KMS-11 (cell line): ENCODE measurements at regions not wholly inside any gene's neighbourhood (a gene's known extent, or its start where the extent isn't known, plus 50 kb on each side); places are given as distances from the start of the nearest gene placed in this dataset.

Experiments
- H2AFZ ChIP-seq: fragments of 200-600 bp; sonication (generic); 2 replicates; pipeline ENCODE4 v1.6.1; 2016; ENCODE audit warnings: antibody characterized with exemption, mixed run types, low read depth
- H3K27ac ChIP-seq: fragments of 200-600 bp; sonication (generic); 2 replicates; pipeline ENCODE4 v1.6.1; 2016; ENCODE audit warnings: mild to moderate bottlenecking, mixed run types
- H3K27me3 ChIP-seq: fragments of 200-600 bp; sonication (generic); 2 replicates; pipeline ENCODE4 v1.6.1; 2017; ENCODE audit warnings: mild to moderate bottlenecking, low read depth, mixed run types, moderate library complexity; ENCODE audit not compliant: insufficient read depth
- H3K36me3 ChIP-seq: fragments of 200-600 bp; sonication (generic); 2 replicates; pipeline ENCODE4 v1.6.1; 2017; ENCODE audit warnings: mild to moderate bottlenecking, mixed run types; ENCODE audit not compliant: insufficient read depth
- H3K4me1 ChIP-seq: fragments of 200-600 bp; sonication (generic); 2 replicates; pipeline ENCODE4 v1.6.1; 2016; ENCODE audit warnings: mild to moderate bottlenecking, low read depth, mixed run types; ENCODE audit not compliant: poor library complexity, severe bottlenecking
- H3K4me2 ChIP-seq: fragments of 200-600 bp; sonication (generic); 2 replicates; pipeline ENCODE4 v1.7.0; 2016; ENCODE audit warnings: mild to moderate bottlenecking, mixed run types
- H3K4me3 ChIP-seq: fragments of 200-600 bp; sonication (generic); IDR thresholded peaks from 2 replicates; pipeline ENCODE4 v1.6.1; 2017; ENCODE audit warnings: low read depth, low read length, mixed read lengths; ENCODE audit not compliant: insufficient read depth
- H3K79me2 ChIP-seq: fragments of 200-600 bp; sonication (generic); 2 replicates; pipeline ENCODE4 v1.6.1; 2016; ENCODE audit warnings: low read depth, mixed run types; ENCODE audit not compliant: insufficient read depth
- H3K9ac ChIP-seq: fragments of 200-600 bp; sonication (generic); 2 replicates; pipeline ENCODE4 v1.6.1; 2016; ENCODE audit warnings: mild to moderate bottlenecking, mixed run types
- H4K20me1 ChIP-seq: fragments of 200-600 bp; sonication (generic); 2 replicates; pipeline ENCODE4 v1.6.1; 2016; ENCODE audit warnings: mild to moderate bottlenecking, mixed run types; ENCODE audit not compliant: insufficient read depth
- CTCF ChIP-seq: fragments of 200-600 bp; sonication (generic); conservative IDR thresholded peaks from 2 replicates; pipeline ENCODE4 v1.6.1; 2017; ENCODE audit warnings: low read depth, mild to moderate bottlenecking, antibody characterized with exemption, low read length, moderate library complexity, mixed read lengths

- no peaks in the 10 kb centered on the region for H3K36me3 ChIP-seq
- no peak overlapping the region for H3K27ac ChIP-seq
- no peaks in the 10 kb centered on the region for H3K27me3 ChIP-seq
- no peak overlapping the region for H2AFZ ChIP-seq
- H3K4me1 ChIP-seq: peaks cover 26% of the 10 kb centered on the region
- no peak overlapping the region for H3K4me2 ChIP-seq
- no peak for TF ChIP-seq CTCF
- no peaks in the 10 kb centered on the region for H3K79me2 ChIP-seq
- H4K20me1 ChIP-seq: no peaks in the 10 kb centered on the region
- no peak overlapping the region for H3K4me3 ChIP-seq
- no peak overlapping the region for H3K9ac ChIP-seq
Observed at GRCh38 chr3:139106013-139106932, 61.6 kb upstream of the PRR23C start.

- Histone ChIP-seq H3K27ac (no peak overlapping the region), H4K20me1 (no peaks in the 10 kb centered on the region), H3K27me3 (no peaks in the 10 kb centered on the region), H3K9ac (no peak overlapping the region), H3K4me1 (peaks cover 36% of the 10 kb centered on the region), H3K79me2 (no peaks in the 10 kb centered on the region), H3K4me2 (no peak overlapping the region), H3K36me3 (no peaks in the 10 kb centered on the region), H2AFZ (no peak overlapping the region), H3K4me3 (no peak overlapping the region)
- TF ChIP-seq CTCF: no peak
Observed at GRCh38 chr3:139107424-139108252, 62.9 kb upstream of the PRR23C start.

- Histone ChIP-seq H3K27me3 (no peaks in the 10 kb centered on the region), H3K36me3 (no peaks in the 10 kb centered on the region), H3K79me2 (no peaks in the 10 kb centered on the region), H3K9ac (no peak overlapping the region), H2AFZ (no peak overlapping the region), H3K4me2 (no peak overlapping the region), H3K4me1 (peaks cover 36% of the 10 kb centered on the region), H3K27ac (no peak overlapping the region), H3K4me3 (no peak overlapping the region), H4K20me1 (no peaks in the 10 kb centered on the region)
- TF ChIP-seq CTCF: no peak
Observed at GRCh38 chr3:139108253-139108969, 63.7 kb upstream of the PRR23C start.

- H3K79me2 ChIP-seq: no peaks in the 10 kb centered on the region
- TF ChIP-seq CTCF: no peak
- H3K4me1 ChIP-seq: peaks cover 36% of the 10 kb centered on the region
- peak overlapping the region; percentile 53; the same call in 1 of the 2 replicates for H3K4me2 ChIP-seq
- no peak overlapping the region for H3K9ac ChIP-seq
- H2AFZ ChIP-seq: no peak overlapping the region
- H3K4me3 ChIP-seq: no peak overlapping the region
- H3K36me3 ChIP-seq: no peaks in the 10 kb centered on the region
- H4K20me1 ChIP-seq: no peaks in the 10 kb centered on the region
- H3K27ac ChIP-seq: no peak overlapping the region
- H3K27me3 ChIP-seq: no peaks in the 10 kb centered on the region
Observed at GRCh38 chr3:139109271-139109670, 64.6 kb upstream of the PRR23C start.
